ENCODE measurements at regions not wholly inside any gene's neighbourhood (a gene's known extent, or its start where the extent isn't known, plus 50 kb on each side); places are given as distances from the start of the nearest gene placed in this dataset.

GRCh38 chr4:136528131-136528530, 1004.2 kb downstream of the PCDH18 start:
- H3K4me1 ChIP-seq (replicated peaks in 1 of 2): no peaks in the 10 kb centered on the region
- no peak for TF ChIP-seq POLR2A (IDR thresholded peaks at IDR 0.05)
- no peak for TF ChIP-seq CTCF (IDR thresholded peaks at IDR 0.05)
- H3K4me3 ChIP-seq: no peak overlapping the region
- DNase-seq: no peak
- H3K9me3 ChIP-seq (replicated peaks in 1 of 3): no peaks in the 10 kb centered on the region
- no peak overlapping the region for H3K27ac ChIP-seq
- intact Hi-C loops (cut with DNase I): no loop called here
- H3K27me3 ChIP-seq: no peaks in the 10 kb centered on the region
- no peaks in the 10 kb centered on the region for H3K36me3 ChIP-seq (replicated peaks in 1 of 2)

- intact Hi-C loops (cut with DNase I): no loop called here
- Histone ChIP-seq H3K27ac (no peak overlapping the region), H3K36me3 (replicated peaks in 1 of 2) (no peaks in the 10 kb centered on the region), H3K4me1 (replicated peaks in 1 of 2) (no peaks in the 10 kb centered on the region), H3K9me3 (replicated peaks in 1 of 3) (no peaks in the 10 kb centered on the region), H3K27me3 (no peaks in the 10 kb centered on the region), H3K4me3 (no peak overlapping the region)
- DNase-seq: no peak
- TF ChIP-seq POLR2A (IDR thresholded peaks at IDR 0.05) (no peak), CTCF (IDR thresholded peaks at IDR 0.05) (no peak)
- 44 to 55% (median 51%) methylated on average over 2 of the region's 2 CpGs for WGBS, 4 donors
Measured at GRCh38 chr4:136526517-136526916, 1005.8 kb downstream of the PCDH18 start.

- TF ChIP-seq CTCF (IDR thresholded peaks at IDR 0.05): no peak
- no peak for TF ChIP-seq POLR2A (IDR thresholded peaks at IDR 0.05)
- Histone ChIP-seq H3K27ac (no peak overlapping the region), H3K4me1 (replicated peaks in 1 of 2) (no peaks in the 10 kb centered on the region), H3K36me3 (replicated peaks in 1 of 2) (no peaks in the 10 kb centered on the region), H3K9me3 (replicated peaks in 1 of 3) (no peaks in the 10 kb centered on the region), H3K27me3 (no peaks in the 10 kb centered on the region), H3K4me3 (no peak overlapping the region)
- DNase-seq: no peak
- 88 to 100% (median 93%) methylated on average over 2 of the region's 2 CpGs for WGBS, 4 donors
- intact Hi-C loops (cut with DNase I): no loop called here
Measured at GRCh38 chr4:136524039-136524438, 1008.3 kb downstream of the PCDH18 start.

- 55 to 66% (median 64%) methylated on average over 3 of the region's 3 CpGs for WGBS, 4 donors
- no peaks in the 10 kb centered on the region for H3K27me3 ChIP-seq
- DNase-seq: no peak
- TF ChIP-seq POLR2A (IDR thresholded peaks at IDR 0.05): no peak
- no peak for TF ChIP-seq CTCF (IDR thresholded peaks at IDR 0.05)
- intact Hi-C loops (cut with DNase I): no loop called here
- H3K36me3 ChIP-seq (replicated peaks in 1 of 2): no peaks in the 10 kb centered on the region
- no peak overlapping the region for H3K4me3 ChIP-seq
- H3K27ac ChIP-seq: no peak overlapping the region
- H3K4me1 ChIP-seq (replicated peaks in 1 of 2): no peaks in the 10 kb centered on the region
- H3K9me3 ChIP-seq (replicated peaks in 1 of 3): no peaks in the 10 kb centered on the region
Measured at GRCh38 chr4:136516371-136516770, 1015.9 kb downstream of the PCDH18 start.
